Stomach (tissue), 8 donors: ENCODE measurements at regions not wholly inside any gene's neighbourhood (a gene's known extent, or its start where the extent isn't known, plus 50 kb on each side); places are given as distances from the start of the nearest gene placed in this dataset.

ENCODE experiments used
- DNase-seq, 2 donors: peaks; one replicate each; pipeline versions ENCODE4 v3.0.0 to v3.0.0-alpha.2; 2013 to 2019
- H3K27ac ChIP-seq, 5 donors: fragments of 200-600 bp in 4 of 5; sonication (generic) in 4 of 5; one replicate each; pipeline ENCODE4 v1.5.1; 2013 to 2019; ENCODE audit warnings: mild to moderate bottlenecking in 1 of 5, moderate library complexity in 1 of 5
- H3K27me3 ChIP-seq, 3 donors: fragments of 200-600 bp; sonication (generic); one replicate each; pipeline ENCODE4 v1.5.1; 2017 to 2019; ENCODE audit warnings: mixed run types in 1 of 3
- H3K36me3 ChIP-seq, 4 donors: fragments of 200-600 bp; sonication (generic); 1 replicate in 3 of 4; 2 replicates in 1 of 4; pipeline ENCODE4 v1.5.1; 2016 to 2019
- H3K4me1 ChIP-seq, 4 donors: fragments of 200-600 bp; sonication (generic); one replicate each; pipeline ENCODE4 v1.5.1; 2016 to 2019
- H3K4me3 ChIP-seq, 4 donors: fragments of 200-600 bp; sonication (generic) in 3 of 4; one replicate each; pipeline ENCODE4 v1.5.1; 2016 to 2019; ENCODE audit warnings: mild to moderate bottlenecking in 1 of 4
- H3K9me3 ChIP-seq, 4 donors: fragments of 200-600 bp; sonication (generic); one replicate each; pipeline ENCODE4 v1.5.1; 2016 to 2019
- CTCF ChIP-seq, 7 experiments: fragments of 450-650 bp in 4 of 7; fragments of 200-600 bp in 3 of 7; sonication (generic) in 3 of 7; IDR thresholded peaks; one replicate each; pipeline ENCODE4 v1.5.1; 2016 to 2019; ENCODE audit warnings: antibody characterized with exemption in 7 of 7, control low read depth in 2 of 7, mild to moderate bottlenecking in 1 of 7
- EP300 ChIP-seq: sonication (generic); formaldehyde crosslinking; IDR thresholded peaks from one replicate; pipeline ENCODE4 v1.6.1; 2017; ENCODE audit warnings: antibody characterized with exemption
- POLR2A ChIP-seq, 4 donors: fragments of 450-650 bp; IDR thresholded peaks; one replicate each; pipeline ENCODE4 v1.6.1; 2016; ENCODE audit warnings: antibody characterized with exemption in 4 of 4, control low read depth in 2 of 4, mild to moderate bottlenecking in 1 of 4, moderate library complexity in 1 of 4
- POLR2AphosphoS5 ChIP-seq, 3 donors: sonication (generic); formaldehyde crosslinking; IDR thresholded peaks; one replicate each; pipeline ENCODE4 v1.6.1; 2016; ENCODE audit warnings: antibody characterized with exemption in 3 of 3
- WGBS, 5 donors: extraction: QIAGEN DNeasy Blood & Tissue Kit in 3 of 5; methylation state at CpG; one replicate each; pipeline versions ENCODE4 v1.1.5 to v1.1.7; 2013 to 2018; 5-methylcytosine and 5-hydroxymethylcytosine counted together
- intact Hi-C: fragments of 100-400 bp; cut with DNase I; formaldehyde crosslinking; loops from one replicate; pipeline ENCODE4 v1.15.1; 2023; ENCODE audit warnings: low total_unique reads
- donor health status: healthy with polysubstance abuse.
- donor health status: Bipolar disorder and iron deficiency.
- donor health status: healthy.

- peaks cover 0 to 7% (median 2%) of the 10 kb centered on the region in 4 donors for H3K4me1 ChIP-seq
- H3K9me3 ChIP-seq, result peaks cover 0 to 22% (median 14%) of the 10 kb centered on the region in 4 donors
- H3K36me3 ChIP-seq, result no peaks in the 10 kb centered on the region
- peaks cover 0 to 10% (median 0%) of the 10 kb centered on the region in 3 donors for H3K27me3 ChIP-seq
- TF ChIP-seq POLR2AphosphoS5 (IDR thresholded peaks at IDR 0.05) (no peak), POLR2A (IDR thresholded peaks at IDR 0.05) (no peak), EP300 (no peak), CTCF (IDR thresholded peaks at IDR 0.05) (no peak)
- no peak overlapping the region for H3K4me3 ChIP-seq
- DNase-seq, result no peak
- no peak overlapping the region for H3K27ac ChIP-seq
- intact Hi-C loops, result no loop called here
- 88 to 98% (median 92%) methylated on average over 4 of the region's 4 CpGs for WGBS, 5 donors
Measured at GRCh38 chr5:174483411-174483810, 241.0 kb upstream of the MSX2 start.

GRCh38 chr5:174489215-174489614 is 235.2 kb upstream of the MSX2 start:
- Histone ChIP-seq H3K36me3 (no peaks in the 10 kb centered on the region), H3K4me1 (no peaks in the 10 kb centered on the region), H3K27ac (no peak overlapping the region), H3K4me3 (no peak overlapping the region), H3K9me3 (peaks cover 0 to 7% (median 5%) of the 10 kb centered on the region in 4 donors), H3K27me3 (no peaks in the 10 kb centered on the region)
- no peak for DNase-seq
- 86 to 95% (median 90%) methylated on average over 3 of the region's 3 CpGs for WGBS, 5 donors
- TF ChIP-seq EP300 (no peak), POLR2AphosphoS5 (IDR thresholded peaks at IDR 0.05) (no peak), CTCF (IDR thresholded peaks at IDR 0.05) (no peak), POLR2A (IDR thresholded peaks at IDR 0.05) (no peak)
- intact Hi-C loops, result no loop called here

- intact Hi-C loops, result no loop called here
- Histone ChIP-seq H3K4me3 (no peak overlapping the region), H3K9me3 (no peaks in the 10 kb centered on the region), H3K27me3 (no peaks in the 10 kb centered on the region), H3K4me1 (no peaks in the 10 kb centered on the region), H3K27ac (no peak overlapping the region), H3K36me3 (no peaks in the 10 kb centered on the region)
- no peak for DNase-seq
- WGBS, 5 donors, result 80 to 88% (median 84%) methylated on average over 9 of the region's 9 CpGs
- TF ChIP-seq POLR2AphosphoS5 (IDR thresholded peaks at IDR 0.05), result no peak
Measured at GRCh38 chr5:174489920-174490597, 234.3 kb upstream of the MSX2 start.

- 46 to 55% (median 51%) methylated on average over 4 of the region's 4 CpGs for WGBS, 5 donors
- Histone ChIP-seq H3K36me3 (no peaks in the 10 kb centered on the region), H3K4me1 (no peaks in the 10 kb centered on the region), H3K9me3 (no peaks in the 10 kb centered on the region), H3K4me3 (no peak overlapping the region), H3K27ac (no peak overlapping the region), H3K27me3 (no peaks in the 10 kb centered on the region)
- intact Hi-C loops, result no loop called here
- TF ChIP-seq CTCF (IDR thresholded peaks at IDR 0.05), result no peak
- no peak for TF ChIP-seq EP300
- no peak for TF ChIP-seq POLR2AphosphoS5 (IDR thresholded peaks at IDR 0.05)
- no peak for TF ChIP-seq POLR2A (IDR thresholded peaks at IDR 0.05)
- no peak for DNase-seq
Measured at GRCh38 chr5:174490728-174491127, 233.7 kb upstream of the MSX2 start.

GRCh38 chr5:174491265-174491664 is 233.1 kb upstream of the MSX2 start:
- Histone ChIP-seq H3K27ac (no peak overlapping the region), H3K36me3 (no peaks in the 10 kb centered on the region), H3K27me3 (no peaks in the 10 kb centered on the region), H3K4me1 (no peaks in the 10 kb centered on the region), H3K4me3 (no peak overlapping the region), H3K9me3 (no peaks in the 10 kb centered on the region)
- DNase-seq, result no peak
- no peak for TF ChIP-seq POLR2A (IDR thresholded peaks at IDR 0.05)
- no peak for TF ChIP-seq CTCF (IDR thresholded peaks at IDR 0.05)
- TF ChIP-seq POLR2AphosphoS5 (IDR thresholded peaks at IDR 0.05), result no peak
- TF ChIP-seq EP300, result no peak
- intact Hi-C loops, result no loop called here
- WGBS, 5 donors, result 63 to 81% (median 73%) methylated on average over 5 of the region's 5 CpGs
